ENCODE measurements at regions not wholly inside any gene's neighbourhood (a gene's known extent, or its start where the extent isn't known, plus 50 kb on each side); places are given as distances from the start of the nearest gene placed in this dataset.

GRCh38 chr4:142983065-142983464 lies 137.0 kb upstream of the INPP4B start:
- TF ChIP-seq CTCF (IDR thresholded peaks at IDR 0.05) = no peak
- no peak for ATAC-seq
- no peak overlapping the region for H3K4me3 ChIP-seq
- intact Hi-C loops (cut with DNase I) = loop anchor here in 2 of 10 donors (10.0 kb wide), 2 partner anchors 502 to 512 kb away; no protein-coding TSS in a partner anchor
- H3K27me3 ChIP-seq = no peaks in the 10 kb centered on the region
- H3K36me3 ChIP-seq = no peaks in the 10 kb centered on the region
- no peak for DNase-seq
- H3K4me1 ChIP-seq = peaks cover 0 to 6% (median 0%) of the 10 kb centered on the region in 9 donors
- H3K9me3 ChIP-seq = peaks cover 0 to 10% (median 0%) of the 10 kb centered on the region in 11 donors
- 47 to 55% methylated on average over 3 of the region's 3 CpGs for WGBS, 2 donors
- no peak overlapping the region for H3K27ac ChIP-seq

DNA sequence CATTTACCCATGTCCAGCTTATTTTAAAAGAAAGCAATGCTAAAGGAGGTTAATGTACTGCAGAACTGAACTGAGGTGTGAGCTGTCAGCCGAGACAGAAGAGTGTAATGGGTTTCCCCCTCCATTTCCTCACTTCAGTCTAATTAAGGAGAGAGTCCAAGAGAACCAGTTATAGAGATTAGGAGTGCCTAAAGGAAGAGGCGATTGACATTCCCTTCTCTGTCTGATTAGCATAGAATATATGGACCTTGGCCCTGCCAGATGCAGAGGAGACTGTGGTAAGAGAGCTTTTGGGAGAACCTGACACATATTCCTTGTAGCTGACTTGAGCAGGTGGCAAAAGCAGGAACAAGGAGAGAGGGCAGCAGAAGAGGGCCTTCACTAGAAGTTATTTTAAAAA lies 137.5 kb upstream of the INPP4B start:
- peaks cover 0 to 12% (median 0%) of the 10 kb centered on the region in 11 donors for H3K9me3 ChIP-seq
- H3K27ac ChIP-seq = no peak overlapping the region
- H3K4me1 ChIP-seq = peaks cover 0 to 6% (median 0%) of the 10 kb centered on the region in 9 donors
- 50 to 53% methylated on average over 2 of the region's 2 CpGs for WGBS, 2 donors
- TF ChIP-seq CTCF (IDR thresholded peaks at IDR 0.05) = no peak
- ATAC-seq (no peak), DNase-seq (no peak)
- no peaks in the 10 kb centered on the region for H3K36me3 ChIP-seq
- intact Hi-C loops (cut with DNase I) = loop anchor here in 2 of 10 donors (10.0 kb wide), 2 partner anchors 501 to 511 kb away; no protein-coding TSS in a partner anchor
- no peak overlapping the region for H3K4me3 ChIP-seq
- no peaks in the 10 kb centered on the region for H3K27me3 ChIP-seq

DNA sequence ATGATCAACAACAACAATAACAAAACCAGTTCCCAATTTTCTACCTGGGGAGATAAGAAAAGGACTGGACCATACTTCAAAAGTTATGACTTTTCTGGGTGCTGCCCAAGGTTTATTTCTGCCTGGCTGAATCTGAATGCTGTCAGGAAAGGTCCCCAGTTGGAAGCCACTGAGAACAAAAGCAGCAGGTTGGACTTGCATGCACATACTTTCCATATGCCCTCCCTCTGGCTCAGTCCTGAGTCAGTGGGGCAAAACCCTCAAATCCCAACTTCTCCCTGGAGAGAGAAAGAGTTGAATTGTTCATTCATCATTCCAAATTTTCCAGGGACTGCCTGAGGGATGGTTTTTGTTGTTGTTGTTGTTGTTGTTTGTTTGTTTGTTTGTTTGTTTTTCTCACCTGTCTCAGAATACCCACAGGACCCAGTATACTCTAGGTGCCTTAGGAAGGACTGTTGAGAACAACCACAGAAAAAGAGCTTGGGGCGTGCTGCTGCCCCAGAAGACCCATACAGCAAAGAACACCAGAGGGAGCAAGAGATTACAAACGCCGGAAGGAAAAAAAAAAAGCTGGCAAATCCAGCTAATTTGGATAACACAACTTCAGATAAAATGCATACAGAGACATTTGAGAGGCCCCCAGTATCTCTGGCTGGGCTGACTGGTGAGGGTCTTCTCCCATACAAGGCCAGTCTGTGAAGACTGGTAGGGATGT lies 138.9 kb upstream of the INPP4B start:
- no peak for DNase-seq
- 21 to 25% methylated on average over 3 of the region's 3 CpGs for WGBS, 2 donors
- intact Hi-C loops (cut with DNase I) = loop anchor here in 3 of 10 donors (5.0 to 10.0 kb wide), 3 partner anchors 497 to 510 kb away; no protein-coding TSS in a partner anchor

DNA sequence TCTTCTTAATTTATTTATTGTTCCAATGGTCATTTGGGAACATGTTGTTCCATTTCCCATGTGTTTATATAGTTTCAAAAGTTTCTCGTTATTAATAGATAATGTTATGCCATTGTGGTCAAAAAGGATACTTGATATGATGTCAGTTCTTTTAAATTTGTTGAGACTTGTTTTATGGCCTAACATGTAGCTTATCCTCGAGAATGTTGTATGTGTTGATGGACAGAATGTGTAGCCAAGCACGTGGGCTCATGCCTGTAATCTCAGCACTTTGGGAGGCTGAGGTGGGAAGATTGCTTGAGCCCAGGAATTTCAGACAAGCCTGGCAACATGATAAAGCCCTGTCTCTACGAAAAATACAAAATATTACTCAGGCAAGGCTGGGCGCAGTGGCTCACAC lies 168.5 kb upstream of the USP38 start:
- no peak overlapping the region for H3K27ac ChIP-seq
- intact Hi-C loops (cut with DNase I) = no loop called here
- H3K4me3 ChIP-seq = no peak overlapping the region
- WGBS, 2 donors = 38 to 41% methylated on average over 5 of the region's 5 CpGs
- TF ChIP-seq CTCF (IDR thresholded peaks at IDR 0.05) = no peak
- ATAC-seq = no peak
- peaks cover 0 to 2% (median 0%) of the 10 kb centered on the region in 9 donors for H3K4me1 ChIP-seq
- no peaks in the 10 kb centered on the region for H3K27me3 ChIP-seq
- H3K9me3 ChIP-seq = peaks cover 0 to 30% (median 0%) of the 10 kb centered on the region in 11 donors
- no peaks in the 10 kb centered on the region for H3K36me3 ChIP-seq
- DNase-seq = no peak

More for the DNA sequence above, 138.9 kb upstream of the INPP4B start:
- no peak overlapping the region for H3K27ac ChIP-seq
- H3K36me3 ChIP-seq = no peaks in the 10 kb centered on the region
- TF ChIP-seq CTCF (IDR thresholded peaks at IDR 0.05) = peak in 7 of 9 donors; percentile 13 to 46 (median 32)
- no peak overlapping the region for H3K4me3 ChIP-seq
- ATAC-seq = no peak
- peaks cover 0 to 6% (median 0%) of the 10 kb centered on the region in 9 donors for H3K4me1 ChIP-seq
- peaks cover 0 to 12% (median 0%) of the 10 kb centered on the region in 11 donors for H3K9me3 ChIP-seq
- H3K27me3 ChIP-seq = no peaks in the 10 kb centered on the region
